Tibial nerve (tissue), 4 donors: ENCODE measurements at regions not wholly inside any gene's neighbourhood (a gene's known extent, or its start where the extent isn't known, plus 50 kb on each side); places are given as distances from the start of the nearest gene placed in this dataset.

Source experiments
- DNase-seq, 2 donors: peaks; one replicate each; pipeline ENCODE4 v3.0.0-alpha.2; 2019; ENCODE audit warnings: low spot score in 2 of 2
- H3K27ac ChIP-seq, 4 donors: fragments of 200-600 bp; sonication (generic) in 3 of 4; one replicate each; pipeline ENCODE4 v1.5.1; 2017 to 2019; ENCODE audit warnings: mild to moderate bottlenecking in 1 of 4
- H3K27me3 ChIP-seq, 2 donors: fragments of 200-600 bp; sonication (generic) in 1 of 2; one replicate each; pipeline versions ENCODE4 v1.5.1 to v1.6.0; 2017 to 2019
- H3K36me3 ChIP-seq, 3 donors: fragments of 200-600 bp; sonication (generic); one replicate each; pipeline ENCODE4 v1.5.1; 2018 to 2019
- H3K4me1 ChIP-seq, 4 donors: fragments of 200-600 bp; sonication (generic) in 3 of 4; one replicate each; pipeline ENCODE4 v1.5.1; 2017 to 2019
- H3K4me3 ChIP-seq, 4 donors: fragments of 200-600 bp; sonication (generic) in 3 of 4; one replicate each; pipeline ENCODE4 v1.5.1; 2017 to 2019; ENCODE audit warnings: mild to moderate bottlenecking in 1 of 4, moderate library complexity in 1 of 4
- H3K9me3 ChIP-seq, 4 donors: fragments of 200-600 bp; sonication (generic) in 3 of 4; one replicate each; pipeline ENCODE4 v1.5.1; 2017 to 2019
- CTCF ChIP-seq, 5 experiments: fragments of 200-600 bp in 3 of 5; fragments of 450-650 bp in 2 of 5; sonication (generic) in 3 of 5; IDR thresholded peaks; one replicate each; pipeline ENCODE4 v1.5.1; 2016 to 2019; ENCODE audit warnings: antibody characterized with exemption in 5 of 5, mild to moderate bottlenecking in 3 of 5, moderate library complexity in 2 of 5
- EP300 ChIP-seq, 2 donors: sonication (generic); formaldehyde crosslinking; IDR thresholded peaks; one replicate each; pipeline ENCODE4 v1.6.1; 2017; ENCODE audit warnings: antibody characterized with exemption in 2 of 2, mild to moderate bottlenecking in 1 of 2
- POLR2A ChIP-seq, 2 donors: fragments of 450-650 bp; IDR thresholded peaks; one replicate each; pipeline ENCODE4 v1.6.1; 2017; ENCODE audit warnings: antibody characterized with exemption in 2 of 2, mild to moderate bottlenecking in 2 of 2, moderate library complexity in 2 of 2
- WGBS, 2 donors: methylation state at CpG; one replicate each; pipeline ENCODE4 v1.1.5; 2018; 5-methylcytosine and 5-hydroxymethylcytosine counted together

GRCh38 chr16:59484833-59485516 lies 750.9 kb upstream of the GOT2 start:
- Histone ChIP-seq H3K27me3 (no peaks in the 10 kb centered on the region), H3K36me3 (no peaks in the 10 kb centered on the region), H3K9me3 (peaks cover 0 to 4% (median 1%) of the 10 kb centered on the region in 4 donors), H3K4me3 (no peak overlapping the region), H3K4me1 (no peaks in the 10 kb centered on the region), H3K27ac (no peak overlapping the region)
- 40 to 58% methylated on average over 2 of the region's 2 CpGs for WGBS, 2 donors
- DNase-seq: no peak
- no peak for TF ChIP-seq POLR2A (IDR thresholded peaks at IDR 0.05)
- TF ChIP-seq CTCF (IDR thresholded peaks at IDR 0.05): no peak
- TF ChIP-seq EP300 (IDR thresholded peaks at IDR 0.05): no peak

GRCh38 chr16:59478838-59479237 lies 744.7 kb upstream of the GOT2 start:
- no peak overlapping the region for H3K27ac ChIP-seq
- WGBS, 2 donors: 59 to 72% methylated on average over 3 of the region's 3 CpGs
- no peaks in the 10 kb centered on the region for H3K36me3 ChIP-seq
- TF ChIP-seq CTCF (IDR thresholded peaks at IDR 0.05): no peak
- no peak for TF ChIP-seq EP300 (IDR thresholded peaks at IDR 0.05)
- TF ChIP-seq POLR2A (IDR thresholded peaks at IDR 0.05): no peak
- peaks cover 0 to 4% (median 0%) of the 10 kb centered on the region in 4 donors for H3K9me3 ChIP-seq
- H3K4me3 ChIP-seq: no peak overlapping the region
- no peaks in the 10 kb centered on the region for H3K27me3 ChIP-seq
- H3K4me1 ChIP-seq: no peaks in the 10 kb centered on the region
- no peak for DNase-seq

- Histone ChIP-seq H3K4me3 (no peak overlapping the region), H3K36me3 (no peaks in the 10 kb centered on the region), H3K9me3 (peaks cover 0 to 2% (median 0%) of the 10 kb centered on the region in 4 donors), H3K27me3 (no peaks in the 10 kb centered on the region), H3K4me1 (no peaks in the 10 kb centered on the region), H3K27ac (no peak overlapping the region)
- no peak for DNase-seq
- TF ChIP-seq POLR2A (IDR thresholded peaks at IDR 0.05): no peak
- WGBS, 2 donors: 78 to 84% methylated on average over 2 of the region's 2 CpGs
Observed at GRCh38 chr16:59470556-59470955, 736.4 kb upstream of the GOT2 start.

GRCh38 chr16:59469266-59469665 lies 735.1 kb upstream of the GOT2 start:
- 92 to 93% methylated on average over 1 of the region's 1 CpG for WGBS, 2 donors
- Histone ChIP-seq H3K27me3 (no peaks in the 10 kb centered on the region), H3K4me1 (no peaks in the 10 kb centered on the region), H3K9me3 (no peaks in the 10 kb centered on the region), H3K36me3 (no peaks in the 10 kb centered on the region), H3K27ac (no peak overlapping the region), H3K4me3 (no peak overlapping the region)
- no peak for TF ChIP-seq POLR2A (IDR thresholded peaks at IDR 0.05)
- TF ChIP-seq CTCF (IDR thresholded peaks at IDR 0.05): no peak
- no peak for TF ChIP-seq EP300 (IDR thresholded peaks at IDR 0.05)
- DNase-seq: no peak

GRCh38 chr16:59463776-59464175 lies 729.7 kb upstream of the GOT2 start:
- no peak overlapping the region for H3K4me3 ChIP-seq
- no peaks in the 10 kb centered on the region for H3K4me1 ChIP-seq
- H3K27me3 ChIP-seq: no peaks in the 10 kb centered on the region
- H3K36me3 ChIP-seq: no peaks in the 10 kb centered on the region
- no peaks in the 10 kb centered on the region for H3K9me3 ChIP-seq
- DNase-seq: no peak
- H3K27ac ChIP-seq: no peak overlapping the region
- TF ChIP-seq EP300 (IDR thresholded peaks at IDR 0.05) (no peak), CTCF (IDR thresholded peaks at IDR 0.05) (no peak)

GRCh38 chr16:59459806-59460205 lies 725.7 kb upstream of the GOT2 start:
- TF ChIP-seq EP300 (IDR thresholded peaks at IDR 0.05): no peak
- no peak for TF ChIP-seq CTCF (IDR thresholded peaks at IDR 0.05)
- TF ChIP-seq POLR2A (IDR thresholded peaks at IDR 0.05): no peak
- Histone ChIP-seq H3K27ac (no peak overlapping the region), H3K9me3 (no peaks in the 10 kb centered on the region), H3K4me1 (no peaks in the 10 kb centered on the region), H3K27me3 (no peaks in the 10 kb centered on the region), H3K36me3 (no peaks in the 10 kb centered on the region), H3K4me3 (no peak overlapping the region)
- 75 to 89% methylated on average over 5 of the region's 5 CpGs for WGBS, 2 donors
- DNase-seq: no peak
